ENCODE measurements at regions not wholly inside any gene's neighbourhood (a gene's known extent, or its start where the extent isn't known, plus 50 kb on each side); places are given as distances from the start of the nearest gene placed in this dataset.

DNA sequence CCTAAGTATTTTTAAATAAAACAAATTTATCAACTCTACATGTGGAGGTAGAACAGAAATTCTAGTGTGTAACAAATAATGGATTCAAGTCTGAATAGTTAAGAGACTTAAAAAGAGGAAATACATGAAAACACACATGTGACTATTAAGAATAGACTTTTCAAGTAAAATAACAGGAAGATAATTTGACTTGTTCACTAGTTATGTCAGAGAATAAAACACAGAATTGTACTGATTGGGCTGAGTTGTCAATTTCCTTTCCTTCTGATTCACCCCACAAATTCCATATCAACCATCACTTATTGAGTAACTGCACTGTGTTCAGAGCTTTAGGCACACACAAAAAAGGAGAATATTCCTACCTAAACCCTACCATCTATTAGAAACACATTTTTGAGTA lies 557.2 kb downstream of the TUSC7 start:
- no peaks in the 10 kb centered on the region for H3K4me1 Mint-ChIP-seq
- no peaks in the 10 kb centered on the region for H3K9me3 ChIP-seq (ENCODE audit: control insufficient read depth, low read length, poor library complexity, severe bottlenecking)
- no peaks in the 10 kb centered on the region for H3K36me3 Mint-ChIP-seq (ENCODE audit: low read depth)
- no peak overlapping the region for H3K27ac Mint-ChIP-seq
- H3K4me3 Mint-ChIP-seq, result no peak overlapping the region
- no peak for ATAC-seq
- no peak for DNase-seq
- H3K27me3 Mint-ChIP-seq, result no peaks in the 10 kb centered on the region

DNA sequence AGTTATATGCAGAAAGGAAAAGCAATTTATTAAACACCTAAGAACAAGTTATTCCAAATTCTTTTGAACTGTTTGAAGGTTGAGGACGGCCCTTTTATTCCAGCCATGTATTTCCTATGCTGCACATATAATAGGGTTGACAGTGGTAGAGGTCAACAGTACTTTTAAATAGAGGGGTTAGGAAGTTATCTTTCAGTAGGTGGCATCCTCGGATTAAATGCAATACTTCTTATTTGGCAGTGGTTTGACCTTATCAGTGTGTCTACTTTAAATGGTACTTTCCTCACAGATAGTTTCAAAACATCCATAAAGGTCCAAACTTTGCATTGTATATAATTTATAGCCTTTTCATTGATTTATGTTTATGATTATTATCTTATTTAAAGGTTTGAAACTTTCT lies 558.7 kb downstream of the TUSC7 start:
- H3K4me3 Mint-ChIP-seq, result no peak overlapping the region
- H3K4me1 Mint-ChIP-seq, result no peaks in the 10 kb centered on the region
- H3K27me3 Mint-ChIP-seq, result no peaks in the 10 kb centered on the region
- ATAC-seq (no peak), DNase-seq (no peak)
- no peak overlapping the region for H3K27ac Mint-ChIP-seq
- no peaks in the 10 kb centered on the region for H3K9me3 ChIP-seq (ENCODE audit: control insufficient read depth, low read length, poor library complexity, severe bottlenecking)
- no peaks in the 10 kb centered on the region for H3K36me3 Mint-ChIP-seq (ENCODE audit: low read depth)

DNA sequence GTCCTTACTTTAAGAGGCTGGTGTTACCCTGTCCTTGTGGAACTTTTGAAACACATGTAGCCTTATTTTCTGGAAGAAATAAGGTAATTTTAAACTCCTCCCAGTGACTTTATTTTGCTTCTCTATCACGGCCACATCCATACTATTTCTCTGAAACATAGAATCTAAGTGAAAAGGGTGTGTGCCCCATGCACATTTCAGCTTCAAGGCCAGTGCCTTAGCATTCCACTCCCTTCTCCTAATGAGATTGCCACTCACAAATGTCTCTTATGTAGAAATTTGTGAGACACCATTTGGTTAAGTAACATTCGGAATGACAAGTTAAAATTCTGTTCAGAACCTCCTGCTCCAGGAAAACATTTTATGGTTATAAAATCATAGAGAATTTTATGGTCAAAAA lies 562.7 kb downstream of the TUSC7 start:
- H3K36me3 Mint-ChIP-seq (ENCODE audit: low read depth), result no peaks in the 10 kb centered on the region

DNA sequence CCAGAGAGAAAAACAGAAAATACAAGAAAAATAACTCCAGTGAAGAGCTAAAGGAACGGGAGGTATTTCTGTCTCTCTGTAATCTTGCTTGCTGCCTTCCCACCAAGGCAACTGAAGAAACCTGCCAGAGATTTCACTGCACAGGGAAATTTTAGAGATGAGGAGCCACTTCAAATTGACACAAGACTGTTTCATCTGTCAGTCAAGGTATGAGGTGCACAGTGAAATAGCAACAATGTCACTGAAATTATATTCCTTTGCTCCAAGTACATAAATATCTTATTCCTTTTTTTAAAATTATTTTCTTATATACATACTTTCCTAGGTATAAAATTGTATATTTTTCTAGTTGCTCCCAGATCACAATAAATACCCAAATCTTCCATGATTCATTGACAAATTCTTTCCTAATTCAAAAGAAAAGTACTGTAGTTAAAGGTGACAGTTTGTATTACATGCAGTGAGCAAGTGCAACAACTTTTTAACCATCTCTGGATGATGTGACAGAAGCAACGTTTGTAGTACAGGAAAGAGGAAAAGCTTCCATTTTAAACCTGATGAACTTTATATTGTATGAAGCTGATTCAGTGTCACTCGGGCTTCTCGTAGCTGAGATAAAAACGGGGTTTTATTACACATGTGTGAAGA lies 563.4 kb downstream of the TUSC7 start:
- Mint-ChIP-seq H3K27ac (no peak overlapping the region), H3K4me3 (no peak overlapping the region), H3K36me3 (ENCODE audit: low read depth) (no peaks in the 10 kb centered on the region), H3K27me3 (no peaks in the 10 kb centered on the region), H3K4me1 (no peaks in the 10 kb centered on the region)
- DNase-seq, result no peak
- H3K9me3 ChIP-seq (ENCODE audit: control insufficient read depth, low read length, poor library complexity, severe bottlenecking), result no peaks in the 10 kb centered on the region
- ATAC-seq, result no peak

More for the DNA sequence above, 562.7 kb downstream of the TUSC7 start:
- H3K4me1 Mint-ChIP-seq, result no peaks in the 10 kb centered on the region
- ATAC-seq (no peak), DNase-seq (no peak)
- H3K27ac Mint-ChIP-seq, result no peak overlapping the region
- H3K27me3 Mint-ChIP-seq, result no peaks in the 10 kb centered on the region
- H3K9me3 ChIP-seq (ENCODE audit: control insufficient read depth, low read length, poor library complexity, severe bottlenecking), result no peaks in the 10 kb centered on the region
- no peak overlapping the region for H3K4me3 Mint-ChIP-seq

DNA sequence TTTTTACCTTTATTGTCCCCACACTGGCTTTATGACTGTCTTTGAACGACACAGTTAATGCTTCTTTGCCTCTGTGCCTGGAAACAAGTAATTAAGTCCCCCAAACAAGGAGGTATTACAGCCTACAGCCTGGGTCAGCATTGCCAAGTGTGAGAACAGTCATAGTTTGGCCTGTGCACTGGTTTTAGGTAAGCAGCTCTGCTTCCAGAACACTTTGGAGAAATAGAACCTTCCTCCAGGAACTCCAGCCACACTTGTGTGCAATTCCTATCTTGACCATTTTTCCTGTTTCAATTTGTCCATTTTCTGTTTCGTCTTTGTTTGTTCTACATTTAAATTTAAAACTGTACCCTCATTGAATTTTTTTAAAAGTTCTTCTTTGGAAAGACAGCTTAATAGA lies 568.2 kb downstream of the TUSC7 start:
- ATAC-seq, result no peak
- Mint-ChIP-seq H3K27ac (no peak overlapping the region), H3K4me1 (no peaks in the 10 kb centered on the region), H3K36me3 (ENCODE audit: low read depth) (no peaks in the 10 kb centered on the region), H3K4me3 (no peak overlapping the region), H3K27me3 (no peaks in the 10 kb centered on the region)
- H3K9me3 ChIP-seq (ENCODE audit: control insufficient read depth, low read length, poor library complexity, severe bottlenecking), result no peaks in the 10 kb centered on the region
- DNase-seq, result no peak

DNA sequence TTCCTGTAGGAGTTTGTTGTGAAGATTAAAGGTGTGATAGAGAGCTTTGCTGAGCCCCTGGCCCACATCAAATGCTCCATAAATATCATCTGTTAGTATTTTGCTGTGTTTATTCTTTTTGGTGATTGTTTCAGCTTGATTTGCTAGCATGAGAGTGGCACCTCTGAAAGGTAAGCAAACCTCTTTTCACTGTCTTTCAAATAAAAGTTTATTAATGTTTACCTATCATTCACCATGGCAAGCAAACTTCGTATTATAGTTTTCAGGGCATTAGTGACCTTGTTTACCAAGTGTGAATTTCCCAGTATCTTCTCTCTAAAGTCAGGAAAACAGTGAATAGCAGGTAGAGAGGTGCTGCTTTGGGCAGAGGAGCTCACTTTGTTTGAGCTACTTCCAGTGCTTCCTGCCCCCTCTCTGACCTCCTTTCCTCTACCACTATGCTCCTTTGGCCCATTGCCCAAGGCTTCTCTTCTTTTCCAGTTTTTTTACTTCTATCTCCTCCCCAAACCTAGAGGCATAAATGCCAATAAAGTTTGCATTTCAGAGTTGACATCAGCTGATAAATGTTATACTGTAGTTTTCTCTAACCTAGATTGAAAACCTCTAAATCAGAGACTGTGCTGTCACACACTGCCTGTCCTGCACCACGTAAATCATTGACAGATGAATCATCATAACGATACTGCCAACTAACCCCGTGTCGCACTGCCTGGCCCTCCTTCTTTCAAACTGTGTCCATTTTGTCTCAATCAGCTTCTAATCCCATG lies 569.0 kb downstream of the TUSC7 start:
- Mint-ChIP-seq H3K4me3 (no peak overlapping the region), H3K27ac (no peak overlapping the region), H3K4me1 (no peaks in the 10 kb centered on the region), H3K36me3 (ENCODE audit: low read depth) (no peaks in the 10 kb centered on the region), H3K27me3 (no peaks in the 10 kb centered on the region)
- DNase-seq (no peak), ATAC-seq (no peak)
- no peaks in the 10 kb centered on the region for H3K9me3 ChIP-seq (ENCODE audit: control insufficient read depth, low read length, poor library complexity, severe bottlenecking)

DNA sequence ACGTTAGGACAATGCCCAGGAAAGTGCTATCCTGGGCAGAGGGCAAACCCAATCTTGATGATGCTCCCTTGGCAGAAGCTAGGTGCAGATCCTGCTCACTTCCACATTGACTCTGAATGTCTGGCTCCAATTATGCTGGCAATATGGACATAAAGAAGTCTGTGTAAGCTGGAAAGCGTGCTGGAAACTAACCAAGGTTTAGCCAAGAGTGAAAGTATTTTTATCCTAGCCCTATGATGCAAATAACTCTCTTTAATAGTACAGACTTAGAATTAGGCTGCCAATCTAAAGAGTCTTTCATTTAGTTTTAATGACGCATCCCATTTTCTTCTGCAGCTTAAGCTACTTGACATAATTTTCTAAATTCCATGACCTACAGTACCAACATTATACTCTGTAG lies 571.8 kb downstream of the TUSC7 start:
- DNase-seq (no peak), ATAC-seq (no peak)
- H3K27me3 Mint-ChIP-seq, result no peaks in the 10 kb centered on the region
- H3K4me3 Mint-ChIP-seq, result no peak overlapping the region
- no peaks in the 10 kb centered on the region for H3K4me1 Mint-ChIP-seq
- H3K9me3 ChIP-seq (ENCODE audit: control insufficient read depth, low read length, poor library complexity, severe bottlenecking), result no peaks in the 10 kb centered on the region
- no peaks in the 10 kb centered on the region for H3K36me3 Mint-ChIP-seq (ENCODE audit: low read depth)
- H3K27ac Mint-ChIP-seq, result no peak overlapping the region

DNA sequence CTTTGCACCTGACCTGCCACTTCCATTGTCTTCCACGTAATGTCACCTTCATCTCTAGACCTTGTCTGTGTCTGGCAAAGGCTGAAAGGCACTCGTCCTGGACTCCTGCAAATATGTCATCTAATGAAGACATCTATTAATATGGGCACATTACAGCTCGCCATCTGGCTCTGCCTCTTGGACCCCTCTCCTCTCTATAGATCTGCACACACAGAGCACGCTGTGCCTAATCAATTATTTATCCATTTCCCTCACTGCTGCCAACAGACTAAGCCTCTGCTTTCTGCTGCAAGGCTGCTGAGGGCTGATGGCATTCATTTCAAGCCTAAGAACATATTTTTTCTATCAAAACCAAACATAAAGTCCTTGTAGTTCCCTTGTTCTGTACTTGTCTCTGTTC lies 573.0 kb downstream of the TUSC7 start:
- Mint-ChIP-seq H3K27ac (no peak overlapping the region), H3K4me3 (no peak overlapping the region), H3K27me3 (no peaks in the 10 kb centered on the region), H3K36me3 (ENCODE audit: low read depth) (no peaks in the 10 kb centered on the region), H3K4me1 (no peaks in the 10 kb centered on the region)
- DNase-seq (no peak), ATAC-seq (no peak)
- no peaks in the 10 kb centered on the region for H3K9me3 ChIP-seq (ENCODE audit: control insufficient read depth, low read length, poor library complexity, severe bottlenecking)

DNA sequence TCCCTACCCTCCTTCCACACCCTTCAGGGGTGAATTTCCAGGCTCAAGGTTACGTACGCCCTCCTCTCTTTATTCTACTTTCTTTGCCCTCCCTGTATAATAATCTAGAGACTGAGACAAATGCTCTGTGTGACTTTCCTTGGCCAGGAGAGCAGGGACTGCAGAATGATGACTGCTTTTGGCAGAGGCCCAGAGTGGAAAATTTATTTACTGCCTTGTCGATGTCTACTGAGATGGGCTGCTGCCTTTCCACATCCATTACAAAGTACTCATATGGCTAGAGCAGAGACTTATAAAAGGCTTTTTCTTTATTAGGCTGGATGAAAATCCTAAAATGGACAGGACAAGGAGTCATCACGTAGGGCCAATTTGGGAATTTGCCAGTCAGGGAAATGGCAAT lies 576.2 kb downstream of the TUSC7 start:
- ATAC-seq, result no peak
- H3K9me3 ChIP-seq (ENCODE audit: control insufficient read depth, low read length, poor library complexity, severe bottlenecking), result no peaks in the 10 kb centered on the region
- Mint-ChIP-seq H3K4me3 (no peak overlapping the region), H3K4me1 (no peaks in the 10 kb centered on the region), H3K27me3 (no peaks in the 10 kb centered on the region), H3K36me3 (ENCODE audit: low read depth) (no peaks in the 10 kb centered on the region), H3K27ac (no peak overlapping the region)
- no peak for DNase-seq

DNA sequence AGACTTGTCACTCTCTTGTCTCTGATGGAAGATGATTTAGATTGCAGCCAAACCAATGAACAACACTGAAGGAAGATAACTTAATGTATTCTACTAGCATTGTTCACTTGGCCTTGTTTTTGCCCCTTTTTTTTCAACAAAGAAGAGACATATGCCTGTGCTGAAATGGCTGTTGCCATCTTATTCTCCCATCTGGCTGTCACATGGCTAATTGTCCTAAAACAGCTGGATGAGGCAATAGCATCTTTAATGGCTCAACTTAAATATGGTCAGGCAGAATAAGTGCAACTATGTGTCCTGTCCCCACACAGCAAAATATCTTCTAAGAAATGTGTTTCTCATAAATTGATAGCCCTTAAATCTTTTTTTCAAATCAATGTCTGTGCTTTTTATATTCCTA lies 576.9 kb downstream of the TUSC7 start:
- no peaks in the 10 kb centered on the region for H3K36me3 Mint-ChIP-seq (ENCODE audit: low read depth)
- H3K4me1 Mint-ChIP-seq, result no peaks in the 10 kb centered on the region
- no peak overlapping the region for H3K4me3 Mint-ChIP-seq
- DNase-seq, result no peak
- no peak overlapping the region for H3K27ac Mint-ChIP-seq
- H3K9me3 ChIP-seq (ENCODE audit: control insufficient read depth, low read length, poor library complexity, severe bottlenecking), result no peaks in the 10 kb centered on the region
- H3K27me3 Mint-ChIP-seq, result no peaks in the 10 kb centered on the region
- no peak for ATAC-seq

DNA sequence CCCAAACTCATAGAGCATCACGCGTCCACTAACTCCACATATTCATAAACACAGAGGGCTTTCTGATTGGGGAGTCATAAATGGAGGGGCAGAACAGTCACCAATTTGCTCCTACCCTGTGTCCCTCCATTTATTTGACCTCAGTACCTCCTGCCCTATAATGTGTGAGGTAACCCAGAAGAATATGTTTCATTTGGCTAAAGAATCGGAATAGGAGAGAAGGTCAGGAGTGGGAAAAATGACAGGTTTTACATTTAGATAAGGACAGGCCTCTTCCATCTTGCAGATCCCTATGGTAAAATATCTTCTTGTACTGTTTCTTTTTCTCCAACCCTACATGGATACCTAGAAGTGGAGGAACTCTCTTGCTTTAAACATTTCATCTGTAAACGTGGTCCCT lies 578.0 kb downstream of the TUSC7 start:
- H3K27ac Mint-ChIP-seq, result no peak overlapping the region
- ATAC-seq, result no peak
- H3K4me3 Mint-ChIP-seq, result no peak overlapping the region
- no peaks in the 10 kb centered on the region for H3K27me3 Mint-ChIP-seq
- no peaks in the 10 kb centered on the region for H3K9me3 ChIP-seq (ENCODE audit: control insufficient read depth, low read length, poor library complexity, severe bottlenecking)
- H3K4me1 Mint-ChIP-seq, result no peaks in the 10 kb centered on the region
- no peaks in the 10 kb centered on the region for H3K36me3 Mint-ChIP-seq (ENCODE audit: low read depth)
- no peak for DNase-seq

DNA sequence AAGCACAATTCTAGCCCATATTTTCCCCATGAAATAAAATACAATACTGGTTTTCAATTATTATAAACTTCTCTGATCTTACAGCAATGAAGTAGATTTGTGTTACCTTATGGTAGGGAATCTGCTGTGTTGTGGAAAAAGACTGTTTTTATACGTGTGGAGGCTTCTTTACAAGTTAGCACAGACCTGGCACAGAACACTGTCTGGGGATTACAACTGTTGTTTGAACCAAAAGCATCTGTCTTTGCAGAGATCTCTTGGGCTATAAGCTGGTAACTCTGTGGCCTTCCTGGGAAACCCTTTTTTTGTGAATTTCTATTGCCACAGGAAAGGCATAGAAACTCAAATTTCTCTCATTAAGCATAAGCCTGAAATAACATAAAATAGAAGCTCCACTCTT lies 581.9 kb downstream of the TUSC7 start:
- Mint-ChIP-seq H3K27me3 (no peaks in the 10 kb centered on the region), H3K27ac (no peak overlapping the region), H3K4me1 (no peaks in the 10 kb centered on the region), H3K4me3 (no peak overlapping the region), H3K36me3 (ENCODE audit: low read depth) (no peaks in the 10 kb centered on the region)
- no peak for ATAC-seq
- H3K9me3 ChIP-seq (ENCODE audit: control insufficient read depth, low read length, poor library complexity, severe bottlenecking), result no peaks in the 10 kb centered on the region
- DNase-seq, result no peak

DNA sequence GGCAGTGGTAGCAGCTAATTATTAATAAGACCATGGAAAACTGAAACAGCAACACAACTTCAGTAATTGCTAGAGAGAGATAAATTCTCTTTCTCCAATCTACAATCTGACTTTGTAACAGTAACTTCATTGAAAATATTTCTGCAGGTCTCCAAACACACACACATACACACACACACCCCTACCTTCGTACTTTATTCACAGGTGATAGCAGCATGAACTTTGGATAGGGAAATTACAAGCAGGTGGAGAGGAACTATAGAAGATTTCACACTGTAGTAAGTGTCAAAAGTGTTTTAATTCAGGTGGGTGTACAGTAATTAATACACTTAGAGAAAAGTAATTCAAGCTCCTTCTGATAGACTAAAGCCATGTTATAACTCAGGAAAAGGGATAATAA lies 587.5 kb downstream of the TUSC7 start:
- no peak for ATAC-seq
- Mint-ChIP-seq H3K4me3 (no peak overlapping the region), H3K27ac (no peak overlapping the region), H3K36me3 (ENCODE audit: low read depth) (no peaks in the 10 kb centered on the region), H3K4me1 (no peaks in the 10 kb centered on the region), H3K27me3 (no peaks in the 10 kb centered on the region)
- DNase-seq, result no peak
- H3K9me3 ChIP-seq (ENCODE audit: control insufficient read depth, low read length, poor library complexity, severe bottlenecking), result no peaks in the 10 kb centered on the region

DNA sequence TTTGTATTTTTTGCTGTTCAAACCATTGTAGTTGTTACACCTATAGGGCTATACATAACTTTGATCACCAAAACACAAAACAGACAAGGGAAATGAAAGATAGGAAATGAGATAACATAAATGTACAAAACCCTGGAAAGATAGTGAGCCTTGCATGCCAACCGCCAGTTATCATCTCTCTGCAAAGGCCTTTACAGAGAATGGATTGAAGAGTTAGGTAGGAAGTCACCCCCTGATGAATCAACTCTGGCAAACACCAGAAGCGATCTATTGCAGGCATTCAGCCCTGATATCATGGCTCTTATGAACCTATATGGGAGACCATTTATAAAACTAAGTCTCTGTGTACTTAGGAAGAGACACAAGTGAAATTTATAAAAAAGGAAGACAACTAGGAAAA lies 588.0 kb downstream of the TUSC7 start:
- H3K4me3 Mint-ChIP-seq, result no peak overlapping the region
- no peaks in the 10 kb centered on the region for H3K36me3 Mint-ChIP-seq (ENCODE audit: low read depth)
- H3K27me3 Mint-ChIP-seq, result no peaks in the 10 kb centered on the region
- no peaks in the 10 kb centered on the region for H3K4me1 Mint-ChIP-seq
- ATAC-seq (no peak), DNase-seq (no peak)
- no peaks in the 10 kb centered on the region for H3K9me3 ChIP-seq (ENCODE audit: control insufficient read depth, low read length, poor library complexity, severe bottlenecking)
- H3K27ac Mint-ChIP-seq, result no peak overlapping the region
